K562 (cell line): ENCODE measurements at regions not wholly inside any gene's neighbourhood (a gene's known extent, or its start where the extent isn't known, plus 50 kb on each side); places are given as distances from the start of the nearest gene placed in this dataset.

ENCODE experiments used
- ATAC-seq: fragments of 200-7000 bp; cut with Tn5 transposase; 3 replicates; pipeline ENCODE4 v1.9.1; 2020; ENCODE audit warnings: moderate library complexity
- BruUV-seq: library from RNA; stranded (reverse); fragments of 400-500 nt; replicated peaks from 2 replicates; lab custom pipeline; 2021; lab: Mats Ljungman, UMichigan
- CTCF ChIA-PET: fragments of 300-600 bp; formaldehyde crosslinking; extraction: SDS; loops from one replicate; lab custom pipeline; 2021; ENCODE audit warnings: low intra/inter-chr PET ratio; lab: Yijun Ruan, JAX
- POLR2A ChIA-PET: fragments of 300-600, 350-650 bp; sonication (Branson Sonifier 250); formaldehyde crosslinking; extraction: SDS; loops from one replicate; lab custom pipeline; 2021; ENCODE audit warnings: antibody characterized with exemption, inconsistent platforms; lab: Yijun Ruan, JAX
- DNase-seq, 4 experiments: peaks; one replicate each; pipeline versions ENCODE4 v3.0.0 to v3.0.0-alpha.2; 2011 to 2018; ENCODE audit warnings: low spot score in 3 of 4, mixed read lengths in 3 of 4; ENCODE audit errors: extremely low read depth in 1 of 4
- FAIRE-seq: peaks from 2 replicates; lab custom pipeline; 2011; peaks lifted over from hg19 to GRCh38; lab: Jason Lieb, UNC
- H2AFZ ChIP-seq: 2 replicates; pipeline ENCODE4 v1.6.0; 2011; ENCODE audit warnings: low read depth, low read length, control low read depth, inconsistent platforms
- H3K27ac ChIP-seq: fragments of 200-600 bp; 3 replicates; pipeline ENCODE4 v1.8.0; 2011; ENCODE audit warnings: low read depth, mild to moderate bottlenecking, control low read depth, inconsistent platforms, low read length, moderate library complexity, mixed read lengths; ENCODE audit errors: extremely low read depth
- H3K27me3 ChIP-seq, 2 experiments: fragments of 300-600 bp in 1 of 2; 2 replicates in 1 of 2; 3 replicates in 1 of 2; pipeline versions ENCODE4 v1.6.0 to v1.8.0; 2011; ENCODE audit warnings: inconsistent platforms in 2 of 2, low read length in 2 of 2, mild to moderate bottlenecking in 1 of 2, mixed read lengths in 1 of 2, moderate library complexity in 1 of 2; ENCODE audit not compliant: control insufficient read depth in 2 of 2, insufficient read depth in 2 of 2
- H3K36me3 ChIP-seq: fragments of 300-600 bp; 3 replicates; pipeline ENCODE4 v1.8.0; 2011; ENCODE audit warnings: mild to moderate bottlenecking, low read length, inconsistent platforms; ENCODE audit not compliant: control insufficient read depth, insufficient read depth
- H3K4me1 ChIP-seq, 2 experiments: fragments of 200-600 bp in 1 of 2; replicated peaks in 1 of 2; 2 replicates in 1 of 2; 3 replicates in 1 of 2; pipeline versions ENCODE4 v1.5.1 to v1.8.0; 2011; ENCODE audit warnings: inconsistent platforms in 2 of 2, low read length in 2 of 2, mild to moderate bottlenecking in 1 of 2, mixed read lengths in 1 of 2, moderate library complexity in 1 of 2; ENCODE audit not compliant: control insufficient read depth in 2 of 2, insufficient read depth in 2 of 2
- H3K4me2 ChIP-seq: 2 replicates; pipeline ENCODE4 v1.6.1; 2011; ENCODE audit warnings: low read length, control low read depth, inconsistent platforms, mixed read lengths; ENCODE audit not compliant: insufficient read depth
- H3K4me3 ChIP-seq: fragments of 200-600 bp; sonication (generic), shearing (Covaris generic); 2 replicates; pipeline ENCODE4 v1.5.1; 2016; ENCODE audit warnings: control low read depth, inconsistent platforms
- H3K79me2 ChIP-seq: fragments of 200-600 bp; 3 replicates; pipeline ENCODE4 v1.8.0; 2011; ENCODE audit warnings: low read length, inconsistent platforms; ENCODE audit not compliant: control insufficient read depth, insufficient read depth
- H3K9ac ChIP-seq, 2 experiments: 2 replicates each; pipeline versions ENCODE4 v1.6.0 to v1.6.1; 2011; ENCODE audit warnings: low read depth in 2 of 2, low read length in 2 of 2, control low read depth in 1 of 2, inconsistent platforms in 1 of 2, mild to moderate bottlenecking in 1 of 2, mixed read lengths in 1 of 2; ENCODE audit not compliant: insufficient read depth in 1 of 2
- H3K9me1 ChIP-seq: one replicate; pipeline ENCODE4 v1.6.0; 2011; ENCODE audit warnings: inconsistent platforms, mild to moderate bottlenecking, low read length, moderate library complexity; ENCODE audit not compliant: control insufficient read depth, insufficient read depth
- H3K9me3 ChIP-seq: replicated peaks from 2 replicates; pipeline ENCODE4 v1.5.1; 2011; ENCODE audit warnings: low read depth, low read length, inconsistent platforms; ENCODE audit not compliant: control insufficient read depth, insufficient read depth
- H4K20me1 ChIP-seq: replicated peaks from 2 replicates; pipeline ENCODE4 v1.6.1; 2011; ENCODE audit warnings: low read length, inconsistent platforms, mixed read lengths; ENCODE audit not compliant: control insufficient read depth, insufficient read depth
- CHAMP1 ChIP-seq: fragments of 450-650 bp; IDR thresholded peaks from 2 replicates; pipeline ENCODE4 v1.6.1; 2016; ENCODE audit warnings: mild to moderate bottlenecking
- NFIC ChIP-seq: fragments of 450-650 bp; IDR thresholded peaks from 2 replicates; pipeline ENCODE4 v1.6.1; 2017; ENCODE audit warnings: mild to moderate bottlenecking, inconsistent platforms
- TBP ChIP-seq: optimal IDR thresholded peaks from 2 replicates; pipeline ENCODE3; 2011; ENCODE audit warnings: low read depth, low read length, improper control_type of control experiment
- ZBTB5 ChIP-seq: fragments of 450-650 bp; IDR thresholded peaks from 2 replicates; pipeline ENCODE4 v1.6.1; 2017; ENCODE audit warnings: antibody characterized with exemption
- WGBS: fragments of 100-300 bp; shearing (Covaris generic); methylation state at CpG from one replicate; pipeline ENCODE4 v1.1.6; 2016; ENCODE audit warnings: low coverage, mixed read lengths; ENCODE audit not compliant: insufficient coverage; ENCODE audit errors: missing lambda C conversion rate; 5-methylcytosine and 5-hydroxymethylcytosine counted together
- in situ Hi-C: fragments of 300-500 bp; cut with MboI; formaldehyde crosslinking; loops from 4 replicates; pipeline ENCODE4 v1.15.0; 2018; ENCODE audit warnings: inconsistent platforms, mixed read lengths
- intact Hi-C: fragments of 100-400 bp; cut with micrococcal nuclease; formaldehyde crosslinking; loops from 2 replicates; pipeline ENCODE4 v1.14.2; 2022

GRCh38 chr16:73756289-73757178, 540.1 kb upstream of the PSMD7 start (continued):
- TF ChIP-seq CHAMP1 (no peak), ZBTB5 (no peak)

GRCh38 chr16:73753931-73754330, 542.7 kb upstream of the PSMD7 start:
- H3K4me2 ChIP-seq, result no peak overlapping the region
- ATAC-seq (no peak), FAIRE-seq (no peak), DNase-seq (no peak)
- in situ Hi-C loops, result no loop called here
- no peak overlapping the region for H3K4me3 ChIP-seq
- no TSS peak for BruUV-seq
- 0% methylated on average over 3 of the region's 3 CpGs for WGBS
- TF ChIP-seq TBP (no peak), NFIC (peak; percentile 28; the same call in 1 of the 2 replicates)
- TF ChIP-seq, all 486 proteins: peak for 1
- Histone ChIP-seq H4K20me1 (no peaks in the 10 kb centered on the region), H2AFZ (no peak overlapping the region), H3K79me2 (no peaks in the 10 kb centered on the region), H3K9me1 (no peaks in the 10 kb centered on the region), H3K4me1 (no peaks in the 10 kb centered on the region; a peak in 1 of 5 replicates), H3K9me3 (no peaks in the 10 kb centered on the region), H3K27ac (no peak overlapping the region), H3K9ac (no peak overlapping the region), H3K27me3 (no peaks in the 10 kb centered on the region), H3K36me3 (no peaks in the 10 kb centered on the region)
- intact Hi-C loops, result no loop called here
- ChIA-PET CTCF (no interaction called here), POLR2A (no interaction called here)
